Neural cell (in vitro differentiated cells): ENCODE measurements at regions not wholly inside any gene's neighbourhood (a gene's known extent, or its start where the extent isn't known, plus 50 kb on each side); places are given as distances from the start of the nearest gene placed in this dataset.

Experiments
- H2AFZ ChIP-seq: fragments of 200-600, 300-800 bp; sonication (generic), shearing (Covaris generic); 2 replicates; pipeline ENCODE4 v1.6.0; 2014; ENCODE audit warnings: low read depth, mild to moderate bottlenecking, antibody characterized with exemption, low read length, moderate library complexity
- H3F3A ChIP-seq: fragments of 200-600 bp; shearing (Covaris generic); 2 replicates; pipeline ENCODE4 v1.6.1; 2016; ENCODE audit warnings: mild to moderate bottlenecking, moderate library complexity, mixed read lengths, antibody characterized with exemption, low read length; ENCODE audit not compliant: insufficient read depth, poor library complexity, severe bottlenecking
- H3K27ac ChIP-seq: fragments of 200-600, 300-800 bp; sonication (generic), shearing (Covaris generic); 2 replicates; pipeline ENCODE4 v1.5.1; 2014; ENCODE audit warnings: mild to moderate bottlenecking, low read length, moderate library complexity
- H3K27me3 ChIP-seq: fragments of 300-800, 200-600 bp; sonication (generic), shearing (Covaris generic); 2 replicates; pipeline ENCODE4 v1.6.0; 2014; ENCODE audit warnings: mild to moderate bottlenecking, low read depth, low read length, moderate library complexity; ENCODE audit not compliant: insufficient read depth
- H3K36me3 ChIP-seq: fragments of 300-800, 200-600 bp; sonication (generic), shearing (Covaris generic); 2 replicates; pipeline ENCODE4 v1.5.1; 2014; ENCODE audit warnings: mild to moderate bottlenecking, antibody characterized with exemption, low read length, moderate library complexity; ENCODE audit not compliant: insufficient read depth
- H3K4me2 ChIP-seq: fragments of 300-800, 200-600 bp; sonication (generic), shearing (Covaris generic); 2 replicates; pipeline ENCODE4 v1.6.0; 2014; ENCODE audit warnings: mild to moderate bottlenecking, low read length
- H3K4me3 ChIP-seq: fragments of 300-800, 200-600 bp; sonication (generic), shearing (Covaris generic); 2 replicates; pipeline ENCODE4 v1.5.1; 2014; ENCODE audit warnings: mild to moderate bottlenecking, low read length, moderate library complexity
- H3K79me2 ChIP-seq: fragments of 200-600 bp; shearing (Covaris generic); replicated peaks from 2 replicates; pipeline ENCODE4 v1.6.0; 2014; ENCODE audit warnings: mild to moderate bottlenecking, low read length, moderate library complexity; ENCODE audit not compliant: insufficient read depth
- H3K9ac ChIP-seq: fragments of 300-800, 200-600 bp; sonication (generic), shearing (Covaris generic); 2 replicates; pipeline ENCODE4 v1.6.1; 2016; ENCODE audit warnings: mild to moderate bottlenecking, low read length, mixed read lengths
- H3K9me2 ChIP-seq: fragments of 200-600 bp; shearing (Covaris generic); 2 replicates; pipeline ENCODE4 v1.6.1; 2016; ENCODE audit warnings: mild to moderate bottlenecking, low read length, mixed read lengths; ENCODE audit not compliant: insufficient read depth
- H3K9me3 ChIP-seq: fragments of 200-600, 300-800 bp; sonication (generic), shearing (Covaris generic); 2 replicates; pipeline ENCODE4 v1.6.1; 2016; ENCODE audit warnings: mild to moderate bottlenecking, mixed run types, low read length, moderate library complexity, mixed read lengths
- H4K20me1 ChIP-seq: fragments of 200-600 bp; shearing (Covaris generic); 2 replicates; pipeline ENCODE4 v1.6.1; 2016; ENCODE audit warnings: mild to moderate bottlenecking, mixed run types; ENCODE audit not compliant: insufficient read depth
- EP300 ChIP-seq: fragments of 450-650 bp; conservative IDR thresholded peaks from 2 replicates; pipeline ENCODE4 v1.6.1; 2014; ENCODE audit warnings: antibody characterized with exemption, mild to moderate bottlenecking, moderate library complexity; ENCODE audit not compliant: poor library complexity, severe bottlenecking
- EZH2 ChIP-seq: fragments of 200-600, 300-800 bp; shearing (Covaris generic), sonication (generic); IDR thresholded peaks from 2 replicates; pipeline ENCODE4 v1.6.1; 2014; ENCODE audit warnings: antibody characterized with exemption, low read length, borderline replicate concordance, mild to moderate bottlenecking; ENCODE audit not compliant: insufficient read depth, poor library complexity, severe bottlenecking
- MXI1 ChIP-seq: fragments of 450-650 bp; conservative IDR thresholded peaks from 2 replicates; pipeline ENCODE4 v1.6.1; 2014; ENCODE audit warnings: antibody characterized with exemption, mild to moderate bottlenecking; ENCODE audit not compliant: poor library complexity, severe bottlenecking
- POLR2AphosphoS5 ChIP-seq: IDR thresholded peaks from 2 replicates; pipeline ENCODE4 v1.6.1; 2012
- RAD21 ChIP-seq: fragments of 450-650 bp; conservative IDR thresholded peaks from 2 replicates; pipeline ENCODE4 v1.6.1; 2014; ENCODE audit warnings: antibody characterized with exemption, mild to moderate bottlenecking, moderate library complexity
- SMC3 ChIP-seq: fragments of 450-650 bp; conservative IDR thresholded peaks from 2 replicates; pipeline ENCODE4 v1.6.1; 2014; ENCODE audit warnings: antibody characterized with exemption, mild to moderate bottlenecking, moderate library complexity; ENCODE audit not compliant: poor library complexity
- TAF1 ChIP-seq: IDR thresholded peaks from 2 replicates; pipeline ENCODE4 v1.6.1; 2012; ENCODE audit warnings: low read depth
- TF ChIP-seq, protein P1 (sequence below): fragments of 450-650 bp; IDR thresholded peaks from 2 replicates; pipeline ENCODE4 v1.5.1; 2014; ENCODE audit warnings: antibody characterized with exemption, mild to moderate bottlenecking, moderate library complexity; ENCODE audit not compliant: poor library complexity, severe bottlenecking
- TF ChIP-seq, protein P2 (sequence below): IDR thresholded peaks from 2 replicates; pipeline ENCODE4 v1.6.1; 2012; ENCODE audit warnings: borderline replicate concordance

DNA sequence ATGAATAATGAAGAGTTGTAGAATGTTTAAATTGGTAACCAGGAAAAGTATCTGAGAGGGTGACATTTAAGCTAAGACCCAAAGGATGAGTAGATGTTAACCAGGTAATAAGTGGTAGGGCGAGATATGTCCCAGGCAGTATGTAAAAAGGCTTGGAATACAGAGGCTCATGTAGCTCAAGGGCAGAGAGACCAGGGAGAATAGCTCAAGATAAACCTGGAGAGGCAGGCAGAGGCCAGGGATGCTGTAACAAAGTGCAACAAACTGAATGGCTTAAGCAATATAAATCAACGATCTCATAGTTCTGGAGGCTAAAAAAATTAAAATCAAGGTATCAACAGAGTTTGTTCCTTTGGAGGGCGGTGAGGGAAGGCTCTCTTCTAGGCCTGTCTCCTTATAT lies 660.8 kb downstream of the KLHL13 start:
- no peak overlapping the region for H2AFZ ChIP-seq
- H3K27ac ChIP-seq: no peak overlapping the region
- H3K79me2 ChIP-seq: no peaks in the 10 kb centered on the region
- no peaks in the 10 kb centered on the region for H4K20me1 ChIP-seq
- H3K4me2 ChIP-seq: no peak overlapping the region
- TF ChIP-seq POLR2AphosphoS5 (no peak), EP300 (no peak), MXI1 (no peak), RAD21 (no peak), EZH2 (no peak), TAF1 (no peak), SMC3 (no peak)
- TF ChIP-seq, protein P1, sequence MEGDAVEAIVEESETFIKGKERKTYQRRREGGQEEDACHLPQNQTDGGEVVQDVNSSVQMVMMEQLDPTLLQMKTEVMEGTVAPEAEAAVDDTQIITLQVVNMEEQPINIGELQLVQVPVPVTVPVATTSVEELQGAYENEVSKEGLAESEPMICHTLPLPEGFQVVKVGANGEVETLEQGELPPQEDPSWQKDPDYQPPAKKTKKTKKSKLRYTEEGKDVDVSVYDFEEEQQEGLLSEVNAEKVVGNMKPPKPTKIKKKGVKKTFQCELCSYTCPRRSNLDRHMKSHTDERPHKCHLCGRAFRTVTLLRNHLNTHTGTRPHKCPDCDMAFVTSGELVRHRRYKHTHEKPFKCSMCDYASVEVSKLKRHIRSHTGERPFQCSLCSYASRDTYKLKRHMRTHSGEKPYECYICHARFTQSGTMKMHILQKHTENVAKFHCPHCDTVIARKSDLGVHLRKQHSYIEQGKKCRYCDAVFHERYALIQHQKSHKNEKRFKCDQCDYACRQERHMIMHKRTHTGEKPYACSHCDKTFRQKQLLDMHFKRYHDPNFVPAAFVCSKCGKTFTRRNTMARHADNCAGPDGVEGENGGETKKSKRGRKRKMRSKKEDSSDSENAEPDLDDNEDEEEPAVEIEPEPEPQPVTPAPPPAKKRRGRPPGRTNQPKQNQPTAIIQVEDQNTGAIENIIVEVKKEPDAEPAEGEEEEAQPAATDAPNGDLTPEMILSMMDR: no peak
- TF ChIP-seq, protein P2, sequence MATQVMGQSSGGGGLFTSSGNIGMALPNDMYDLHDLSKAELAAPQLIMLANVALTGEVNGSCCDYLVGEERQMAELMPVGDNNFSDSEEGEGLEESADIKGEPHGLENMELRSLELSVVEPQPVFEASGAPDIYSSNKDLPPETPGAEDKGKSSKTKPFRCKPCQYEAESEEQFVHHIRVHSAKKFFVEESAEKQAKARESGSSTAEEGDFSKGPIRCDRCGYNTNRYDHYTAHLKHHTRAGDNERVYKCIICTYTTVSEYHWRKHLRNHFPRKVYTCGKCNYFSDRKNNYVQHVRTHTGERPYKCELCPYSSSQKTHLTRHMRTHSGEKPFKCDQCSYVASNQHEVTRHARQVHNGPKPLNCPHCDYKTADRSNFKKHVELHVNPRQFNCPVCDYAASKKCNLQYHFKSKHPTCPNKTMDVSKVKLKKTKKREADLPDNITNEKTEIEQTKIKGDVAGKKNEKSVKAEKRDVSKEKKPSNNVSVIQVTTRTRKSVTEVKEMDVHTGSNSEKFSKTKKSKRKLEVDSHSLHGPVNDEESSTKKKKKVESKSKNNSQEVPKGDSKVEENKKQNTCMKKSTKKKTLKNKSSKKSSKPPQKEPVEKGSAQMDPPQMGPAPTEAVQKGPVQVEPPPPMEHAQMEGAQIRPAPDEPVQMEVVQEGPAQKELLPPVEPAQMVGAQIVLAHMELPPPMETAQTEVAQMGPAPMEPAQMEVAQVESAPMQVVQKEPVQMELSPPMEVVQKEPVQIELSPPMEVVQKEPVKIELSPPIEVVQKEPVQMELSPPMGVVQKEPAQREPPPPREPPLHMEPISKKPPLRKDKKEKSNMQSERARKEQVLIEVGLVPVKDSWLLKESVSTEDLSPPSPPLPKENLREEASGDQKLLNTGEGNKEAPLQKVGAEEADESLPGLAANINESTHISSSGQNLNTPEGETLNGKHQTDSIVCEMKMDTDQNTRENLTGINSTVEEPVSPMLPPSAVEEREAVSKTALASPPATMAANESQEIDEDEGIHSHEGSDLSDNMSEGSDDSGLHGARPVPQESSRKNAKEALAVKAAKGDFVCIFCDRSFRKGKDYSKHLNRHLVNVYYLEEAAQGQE: no peak
- H3K27me3 ChIP-seq: no peaks in the 10 kb centered on the region
- no peaks in the 10 kb centered on the region for H3K9me2 ChIP-seq
- no peak overlapping the region for H3K4me3 ChIP-seq
- no peak overlapping the region for H3K9ac ChIP-seq
- H3K36me3 ChIP-seq: no peaks in the 10 kb centered on the region
- no peaks in the 10 kb centered on the region for H3F3A ChIP-seq
- H3K9me3 ChIP-seq: no peaks in the 10 kb centered on the region

DNA sequence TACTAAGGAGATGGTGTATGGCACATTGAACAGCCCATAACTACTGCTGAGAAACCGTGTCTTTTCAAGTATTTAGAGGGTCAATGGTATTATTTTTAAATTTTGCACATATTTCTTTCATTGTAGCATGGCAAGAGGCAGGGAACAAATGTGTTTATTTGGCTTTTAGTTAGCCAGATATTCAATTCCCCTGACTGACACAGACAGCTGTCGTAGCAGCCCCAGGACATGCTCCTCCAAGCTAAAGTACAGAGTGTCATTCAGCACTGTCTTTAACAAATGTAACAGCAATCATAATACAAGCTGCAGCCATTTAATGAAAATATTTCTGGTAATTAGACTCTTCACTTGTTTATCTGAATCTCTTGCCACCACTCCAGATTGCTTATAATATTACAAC lies 687.1 kb downstream of the KLHL13 start:
- H4K20me1 ChIP-seq: no peaks in the 10 kb centered on the region
- no peaks in the 10 kb centered on the region for H3K27me3 ChIP-seq
- no peak overlapping the region for H3K4me2 ChIP-seq
- H3K36me3 ChIP-seq: no peaks in the 10 kb centered on the region
- H3K4me3 ChIP-seq: no peak overlapping the region
- H3K9me3 ChIP-seq: no peaks in the 10 kb centered on the region
- no peak overlapping the region for H2AFZ ChIP-seq
- H3K27ac ChIP-seq: no peak overlapping the region
- H3K9ac ChIP-seq: no peak overlapping the region
- H3K9me2 ChIP-seq: no peaks in the 10 kb centered on the region
- TF ChIP-seq TAF1 (no peak), POLR2AphosphoS5 (no peak), EP300 (no peak), RAD21 (no peak), SMC3 (no peak), MXI1 (no peak)
- TF ChIP-seq, protein P2: no peak
- TF ChIP-seq, protein P1: no peak
- H3F3A ChIP-seq: no peaks in the 10 kb centered on the region
- no peaks in the 10 kb centered on the region for H3K79me2 ChIP-seq
